ENCODE measurements at regions not wholly inside any gene's neighbourhood (a gene's known extent, or its start where the extent isn't known, plus 50 kb on each side); places are given as distances from the start of the nearest gene placed in this dataset.

DNA sequence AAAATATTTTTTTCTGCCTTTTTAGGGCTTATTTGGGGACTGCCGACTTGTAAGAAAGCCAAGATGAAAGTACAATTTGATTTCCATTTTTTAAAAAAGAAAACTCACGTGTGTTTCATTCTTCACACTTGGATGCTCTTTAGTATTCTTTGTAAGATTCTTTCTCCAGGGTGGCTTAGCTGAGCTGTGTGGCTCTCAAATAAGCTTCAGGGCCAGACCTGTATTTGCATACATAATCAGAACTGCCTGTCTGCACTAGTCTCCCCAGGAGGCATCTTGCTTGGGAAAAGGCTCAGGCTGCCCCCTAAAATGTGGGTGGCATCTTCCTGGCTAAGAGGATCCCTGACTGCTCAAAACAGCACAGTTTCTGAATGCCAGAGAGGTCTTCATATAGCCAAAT lies 498.4 kb downstream of the MID1IP1 start:
- TF ChIP-seq CTCF (IDR thresholded peaks at IDR 0.05; ENCODE audit: low read length), result no peak
- no peak for TF ChIP-seq EZH2 (IDR thresholded peaks at IDR 0.05; ENCODE audit: borderline replicate concordance, low read length)
